MCF 10A (cell line): ENCODE measurements at regions not wholly inside any gene's neighbourhood (a gene's known extent, or its start where the extent isn't known, plus 50 kb on each side); places are given as distances from the start of the nearest gene placed in this dataset.
A peak's percentile ranks its signal among the peaks of the same experiment; 100 is the strongest.

Experiments
- BruUV-seq: library from RNA; stranded (reverse); fragments of 400-500 nt; replicated peaks from 2 replicates; lab custom pipeline; 2021; lab: Mats Ljungman, UMichigan
- CTCF ChIA-PET: fragments of 300-600 bp; sonication (Branson Sonifier 250); formaldehyde crosslinking; extraction: SDS; loops from one replicate; lab custom pipeline; 2021; ENCODE audit warnings: antibody characterized with exemption, inconsistent platforms; lab: Yijun Ruan, JAX
- POLR2A ChIA-PET: fragments of 300-600, 350-650 bp; sonication (Branson Sonifier 250); formaldehyde crosslinking; extraction: SDS; loops from one replicate; lab custom pipeline; 2020; ENCODE audit warnings: antibody characterized with exemption, inconsistent platforms; lab: Yijun Ruan, JAX
- DNase-seq: peaks from one replicate; pipeline ENCODE4 v3.0.0-alpha.2; 2018; ENCODE audit not compliant: unreplicated experiment
- H3K27ac Mint-ChIP-seq: one replicate; pipeline ENCODE4 v1.8.0; 2022; ENCODE audit warnings: mild to moderate bottlenecking, low read depth, mixed read lengths; ENCODE audit not compliant: unreplicated experiment
- H3K27me3 Mint-ChIP-seq: one replicate; pipeline ENCODE4 v1.8.0; 2022; ENCODE audit warnings: mixed read lengths; ENCODE audit not compliant: insufficient read depth, unreplicated experiment
- H3K36me3 Mint-ChIP-seq: one replicate; pipeline ENCODE4 v1.8.0; 2022; ENCODE audit warnings: mild to moderate bottlenecking, moderate library complexity, mixed read lengths; ENCODE audit not compliant: insufficient read depth, unreplicated experiment
- H3K4me1 Mint-ChIP-seq: one replicate; pipeline ENCODE4 v1.8.0; 2022; ENCODE audit warnings: mixed read lengths; ENCODE audit not compliant: insufficient read depth, unreplicated experiment
- H3K4me3 Mint-ChIP-seq: one replicate; pipeline ENCODE4 v1.8.0; 2022; ENCODE audit warnings: mild to moderate bottlenecking, moderate library complexity, mixed read lengths; ENCODE audit not compliant: unreplicated experiment
- H3K9me3 Mint-ChIP-seq: one replicate; pipeline ENCODE4 v1.8.0; 2022; ENCODE audit warnings: mixed read lengths; ENCODE audit not compliant: unreplicated experiment
- intact Hi-C: fragments of 100-400 bp; cut with micrococcal nuclease; formaldehyde crosslinking; loops from 2 replicates; pipeline ENCODE4 v1.14.1; 2022
- TF ChIP-seq, protein P1 (sequence below): fragments of 200-600 bp; IDR thresholded peaks from one replicate; pipeline ENCODE4 v1.8.0; 2022; ENCODE audit warnings: antibody characterized with exemption, mild to moderate bottlenecking; ENCODE audit not compliant: unreplicated experiment

- TF ChIP-seq, protein P1, sequence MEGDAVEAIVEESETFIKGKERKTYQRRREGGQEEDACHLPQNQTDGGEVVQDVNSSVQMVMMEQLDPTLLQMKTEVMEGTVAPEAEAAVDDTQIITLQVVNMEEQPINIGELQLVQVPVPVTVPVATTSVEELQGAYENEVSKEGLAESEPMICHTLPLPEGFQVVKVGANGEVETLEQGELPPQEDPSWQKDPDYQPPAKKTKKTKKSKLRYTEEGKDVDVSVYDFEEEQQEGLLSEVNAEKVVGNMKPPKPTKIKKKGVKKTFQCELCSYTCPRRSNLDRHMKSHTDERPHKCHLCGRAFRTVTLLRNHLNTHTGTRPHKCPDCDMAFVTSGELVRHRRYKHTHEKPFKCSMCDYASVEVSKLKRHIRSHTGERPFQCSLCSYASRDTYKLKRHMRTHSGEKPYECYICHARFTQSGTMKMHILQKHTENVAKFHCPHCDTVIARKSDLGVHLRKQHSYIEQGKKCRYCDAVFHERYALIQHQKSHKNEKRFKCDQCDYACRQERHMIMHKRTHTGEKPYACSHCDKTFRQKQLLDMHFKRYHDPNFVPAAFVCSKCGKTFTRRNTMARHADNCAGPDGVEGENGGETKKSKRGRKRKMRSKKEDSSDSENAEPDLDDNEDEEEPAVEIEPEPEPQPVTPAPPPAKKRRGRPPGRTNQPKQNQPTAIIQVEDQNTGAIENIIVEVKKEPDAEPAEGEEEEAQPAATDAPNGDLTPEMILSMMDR, result no peak
- Mint-ChIP-seq H3K36me3 (no peaks in the 10 kb centered on the region), H3K4me3 (no peak overlapping the region), H3K4me1 (no peaks in the 10 kb centered on the region), H3K27me3 (peaks cover 28% of the 10 kb centered on the region), H3K27ac (no peak overlapping the region), H3K9me3 (no peaks in the 10 kb centered on the region)
- DNase-seq, result no peak
- ChIA-PET POLR2A (no interaction called here), CTCF (no interaction called here)
- intact Hi-C loops, result no loop called here
- no TSS peak for BruUV-seq
Observed at GRCh38 chr11:32256466-32256865, 165.6 kb downstream of the RCN1 start.

DNA sequence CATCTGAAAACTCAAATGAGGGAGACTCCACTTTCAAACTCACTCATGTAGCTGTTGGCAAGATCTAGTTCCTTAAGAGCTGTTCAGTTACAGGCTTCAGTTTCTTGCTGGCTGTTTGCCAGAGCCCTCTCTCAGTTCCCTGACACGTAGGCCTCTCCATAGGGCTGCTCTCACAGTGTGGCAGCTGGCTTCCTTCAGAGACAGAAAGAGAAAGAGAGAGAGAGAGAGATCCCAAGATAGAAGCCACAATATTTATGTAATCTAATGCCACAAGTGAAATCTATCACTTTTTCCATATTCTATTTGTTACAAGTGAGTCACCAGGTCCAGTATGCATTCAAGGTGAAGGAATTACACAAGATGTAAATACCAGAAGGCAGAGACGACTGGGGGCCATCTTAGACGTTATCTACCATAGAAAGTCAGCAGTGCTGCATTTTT is 168.8 kb downstream of the RCN1 start:
- peaks cover 31% of the 10 kb centered on the region for H3K27me3 Mint-ChIP-seq
- intact Hi-C loops, result no loop called here
- DNase-seq, result peak; percentile 26
- no peaks in the 10 kb centered on the region for H3K36me3 Mint-ChIP-seq
- ChIA-PET CTCF (interaction anchor here (0.6 to 0.9 kb wide), 4 partner anchors 15 to 1023 kb away, joined by 3 to 4 read pairs (median 3); no protein-coding TSS in a partner anchor), POLR2A (interaction anchor here (0.5 kb wide), 1 partner anchor 1924 kb away, joined by 3 read pairs; no protein-coding TSS in a partner anchor)
- TF ChIP-seq, protein P1, result no peak
- no TSS peak for BruUV-seq
- H3K27ac Mint-ChIP-seq, result no peak overlapping the region
- H3K9me3 Mint-ChIP-seq, result no peaks in the 10 kb centered on the region
- H3K4me3 Mint-ChIP-seq, result no peak overlapping the region
- H3K4me1 Mint-ChIP-seq, result no peaks in the 10 kb centered on the region

GRCh38 chr11:32262367-32262766 is 171.5 kb downstream of the RCN1 start:
- Mint-ChIP-seq H3K4me3 (no peak overlapping the region), H3K27me3 (peaks cover 31% of the 10 kb centered on the region), H3K4me1 (no peaks in the 10 kb centered on the region), H3K36me3 (no peaks in the 10 kb centered on the region), H3K27ac (no peak overlapping the region), H3K9me3 (no peaks in the 10 kb centered on the region)
- no peak for DNase-seq
- intact Hi-C loops, result no loop called here
- TF ChIP-seq, protein P1, result no peak
- BruUV-seq, result no TSS peak
- POLR2A ChIA-PET, result no interaction called here
- CTCF ChIA-PET, result no interaction called here

DNA sequence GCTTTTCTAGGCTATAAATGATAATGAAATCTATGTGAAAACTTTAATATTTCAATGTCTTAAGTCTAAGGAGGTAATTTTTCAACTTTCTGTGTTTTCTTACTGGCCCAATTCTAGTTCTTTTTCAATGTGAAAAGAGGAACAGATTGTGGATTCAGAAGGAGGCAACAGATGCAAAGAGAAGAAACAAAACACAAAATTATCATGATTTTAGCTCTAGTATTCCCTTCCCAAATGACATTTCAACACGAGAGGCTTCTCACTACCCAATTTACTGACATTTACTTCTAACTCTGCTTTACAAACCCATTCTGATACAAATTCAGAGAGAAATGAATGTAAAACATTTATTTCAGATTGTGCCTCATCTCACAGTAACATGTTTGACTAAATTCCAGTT is 169.4 kb downstream of the WT1 start:
- no peak overlapping the region for H3K27ac Mint-ChIP-seq
- TF ChIP-seq, protein P1, result no peak
- no peaks in the 10 kb centered on the region for H3K9me3 Mint-ChIP-seq
- no peak overlapping the region for H3K4me3 Mint-ChIP-seq
- peaks cover 23% of the 10 kb centered on the region for H3K27me3 Mint-ChIP-seq
- BruUV-seq, result no TSS peak
- intact Hi-C loops, result no loop called here
- DNase-seq, result no peak
- H3K36me3 Mint-ChIP-seq, result no peaks in the 10 kb centered on the region
- POLR2A ChIA-PET, result no interaction called here
- CTCF ChIA-PET, result interaction anchor here (0.5 kb wide), 1 partner anchor 33 kb away, joined by 5 read pairs; no protein-coding TSS in a partner anchor
- H3K4me1 Mint-ChIP-seq, result no peaks in the 10 kb centered on the region
